PFSK-1 (cell line): ENCODE measurements at regions not wholly inside any gene's neighbourhood (a gene's known extent, or its start where the extent isn't known, plus 50 kb on each side); places are given as distances from the start of the nearest gene placed in this dataset.

ENCODE experiments used
- FOXP2 ChIP-seq: optimal IDR thresholded peaks from 2 replicates; pipeline ENCODE3; 2011; ENCODE audit warnings: borderline replicate concordance, control low read depth, inconsistent platforms; ENCODE audit not compliant: insufficient read depth; ENCODE audit errors: extremely low read length, extremely low read depth
- POLR2AphosphoS5 ChIP-seq: IDR thresholded peaks from 2 replicates; pipeline ENCODE4 v1.6.1; 2012; ENCODE audit warnings: low read depth, mild to moderate bottlenecking, control low read depth, low read length, moderate library complexity
- REST ChIP-seq, 2 experiments: IDR thresholded peaks; 2 replicates each; pipeline versions ENCODE4 v1.6.1 to v1.8.0; 2011 to 2012; ENCODE audit warnings: low read depth in 2 of 2, low read length in 2 of 2, control low read depth in 1 of 2, inconsistent platforms in 1 of 2, mild to moderate bottlenecking in 1 of 2, moderate library complexity in 1 of 2; ENCODE audit not compliant: insufficient read depth in 1 of 2
- SIN3A ChIP-seq: IDR thresholded peaks from 2 replicates; pipeline ENCODE4 v1.6.1; 2012; ENCODE audit warnings: mild to moderate bottlenecking, low read length, moderate library complexity, borderline replicate concordance; ENCODE audit not compliant: insufficient read depth
- TAF1 ChIP-seq: IDR thresholded peaks from 2 replicates; pipeline ENCODE4 v1.6.1; 2012; ENCODE audit warnings: low read length, control low read depth, borderline replicate concordance; ENCODE audit not compliant: insufficient read depth

GRCh38 chr21:38950435-38951094 is 144.8 kb downstream of the ETS2 start:
- TF ChIP-seq FOXP2, result no peak
- TF ChIP-seq TAF1, result no peak
- no peak for TF ChIP-seq POLR2AphosphoS5
- no peak for TF ChIP-seq SIN3A
- TF ChIP-seq REST (IDR thresholded peaks at IDR 0.05; ENCODE audit: insufficient read depth in 1 of 2, low read depth in 2 of 2, low read length in 2 of 2), result no peak

- no peak for TF ChIP-seq SIN3A
Measured at GRCh38 chr21:38949070-38949380, 143.3 kb downstream of the ETS2 start.

- TF ChIP-seq TAF1, result no peak
- no peak for TF ChIP-seq SIN3A
- no peak for TF ChIP-seq FOXP2
- TF ChIP-seq POLR2AphosphoS5, result no peak
- TF ChIP-seq REST (IDR thresholded peaks at IDR 0.05; ENCODE audit: insufficient read depth in 1 of 2, low read depth in 2 of 2, low read length in 2 of 2), result no peak
Measured at GRCh38 chr21:38948377-38949069, 142.8 kb downstream of the ETS2 start.

- TF ChIP-seq SIN3A (peak; percentile 61; the same call in 1 of the 2 replicates), POLR2AphosphoS5 (no peak)
Measured at GRCh38 chr21:38945545-38946245, 140.0 kb downstream of the ETS2 start.

- no peak for TF ChIP-seq TAF1
- TF ChIP-seq FOXP2, result no peak
- no peak for TF ChIP-seq POLR2AphosphoS5
- no peak for TF ChIP-seq SIN3A
- no peak for TF ChIP-seq REST (IDR thresholded peaks at IDR 0.05; ENCODE audit: insufficient read depth in 1 of 2, low read depth in 2 of 2, low read length in 2 of 2)
Measured at GRCh38 chr21:38944903-38945302, 139.2 kb downstream of the ETS2 start.

GRCh38 chr21:38944402-38944801 is 138.7 kb downstream of the ETS2 start:
- TF ChIP-seq SIN3A, result no peak
- no peak for TF ChIP-seq POLR2AphosphoS5
- TF ChIP-seq FOXP2, result no peak
- TF ChIP-seq TAF1, result no peak
